Frontal cortex (tissue), 3 donors: ENCODE measurements at regions not wholly inside any gene's neighbourhood (a gene's known extent, or its start where the extent isn't known, plus 50 kb on each side); places are given as distances from the start of the nearest gene placed in this dataset.

ENCODE experiments used
- DNase-seq, 2 donors: peaks; one replicate each; pipeline ENCODE4 v3.0.0; 2012; ENCODE audit warnings: low spot score in 2 of 2
- FAIRE-seq: peaks from 2 replicates; lab custom pipeline; 2012; peaks lifted over from hg19 to GRCh38; lab: Jason Lieb, UNC
- donor health status: control.
- donor health status: control.
- donor health status: control.

GRCh38 chr9:126148994-126149393, 177.6 kb upstream of the MVB12B start:
- FAIRE-seq (no peak), DNase-seq (no peak)

DNA sequence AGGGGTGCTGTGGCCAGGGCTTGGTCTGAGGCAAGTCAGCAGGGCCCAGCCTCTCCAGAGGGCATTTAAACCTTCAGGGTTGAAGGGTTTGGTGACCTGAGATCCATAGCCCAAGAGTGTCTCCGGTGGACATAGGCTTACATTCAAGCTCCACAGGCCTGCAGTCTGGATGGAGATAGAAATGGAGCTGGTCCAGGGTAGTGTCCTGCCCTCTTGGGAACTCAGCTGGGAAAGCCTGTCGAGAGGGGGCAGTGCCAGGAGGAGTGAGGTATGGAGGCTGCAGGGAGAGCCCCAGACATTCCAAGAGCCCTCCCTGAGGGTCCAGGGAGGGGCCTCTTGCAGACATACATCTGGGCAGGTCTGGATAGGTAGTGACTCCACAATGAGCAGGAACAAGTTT, 177.0 kb upstream of the MVB12B start:
- FAIRE-seq (no peak), DNase-seq (no peak)

DNA sequence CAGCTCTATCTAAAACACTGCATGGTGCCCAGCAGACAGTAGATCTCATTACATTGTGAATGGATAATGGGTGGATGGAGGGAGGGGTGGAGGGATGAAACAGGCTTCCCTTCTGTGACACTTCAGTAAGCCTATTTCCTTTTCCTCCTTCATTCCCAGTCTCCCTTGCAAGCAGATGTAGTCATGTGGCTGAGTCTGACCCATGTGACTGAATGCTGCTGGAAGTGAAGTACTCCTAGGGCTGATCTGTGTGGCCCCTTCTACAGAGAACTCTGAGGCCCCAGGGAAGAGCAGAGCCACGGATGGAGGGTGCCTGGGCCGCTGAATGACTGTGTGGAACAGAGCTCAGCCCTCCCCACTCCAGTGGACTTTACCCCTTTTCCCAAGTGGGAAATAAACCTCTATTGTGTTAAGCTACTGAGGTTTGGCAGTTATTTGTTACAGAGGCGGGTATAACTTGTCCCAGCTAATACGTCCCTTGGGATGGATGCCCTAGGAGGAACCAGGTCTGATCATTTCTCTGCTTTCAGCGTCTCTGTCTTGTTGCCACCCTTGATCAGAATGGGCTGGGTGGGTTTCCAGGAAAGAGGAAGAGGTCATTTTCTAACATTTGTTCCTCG, 176.1 kb upstream of the MVB12B start:
- DNase-seq: no peak
- FAIRE-seq: no peak

DNA sequence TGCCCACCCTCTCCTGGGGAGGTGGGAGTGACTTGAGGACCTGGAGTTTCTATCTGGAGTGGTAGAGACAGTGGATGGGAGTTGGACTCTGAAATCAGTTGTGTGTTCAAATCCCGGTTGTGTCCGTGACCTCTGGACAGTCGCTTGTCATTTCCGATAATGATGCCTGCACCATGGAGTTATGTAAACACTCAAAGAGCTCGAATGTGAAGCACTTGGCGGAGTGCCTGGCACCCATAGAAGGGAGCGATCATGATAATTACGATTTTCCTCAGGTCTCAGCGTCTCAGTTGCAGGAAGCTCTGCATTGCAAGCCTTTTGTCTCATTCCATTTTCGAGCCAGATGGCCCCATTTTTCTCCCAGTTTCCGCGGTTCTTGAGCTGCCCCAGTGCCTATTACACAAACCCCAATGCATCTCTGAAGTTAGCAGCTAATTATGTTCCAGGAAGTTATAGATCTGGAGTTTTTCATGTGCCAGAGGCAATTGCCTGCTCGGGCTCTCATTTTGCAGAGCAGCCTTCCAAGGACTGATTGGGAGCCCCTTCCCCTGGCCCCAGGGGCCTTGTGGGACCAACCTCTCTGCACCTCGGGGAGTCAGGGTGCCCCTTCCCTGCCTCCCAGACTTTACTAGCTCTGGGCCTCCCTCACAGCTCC, 175.5 kb upstream of the MVB12B start:
- FAIRE-seq: no peak
- DNase-seq: no peak

- no peak for FAIRE-seq
- no peak for DNase-seq
Measured at GRCh38 chr9:126151686-126152134, 174.9 kb upstream of the MVB12B start.

DNA sequence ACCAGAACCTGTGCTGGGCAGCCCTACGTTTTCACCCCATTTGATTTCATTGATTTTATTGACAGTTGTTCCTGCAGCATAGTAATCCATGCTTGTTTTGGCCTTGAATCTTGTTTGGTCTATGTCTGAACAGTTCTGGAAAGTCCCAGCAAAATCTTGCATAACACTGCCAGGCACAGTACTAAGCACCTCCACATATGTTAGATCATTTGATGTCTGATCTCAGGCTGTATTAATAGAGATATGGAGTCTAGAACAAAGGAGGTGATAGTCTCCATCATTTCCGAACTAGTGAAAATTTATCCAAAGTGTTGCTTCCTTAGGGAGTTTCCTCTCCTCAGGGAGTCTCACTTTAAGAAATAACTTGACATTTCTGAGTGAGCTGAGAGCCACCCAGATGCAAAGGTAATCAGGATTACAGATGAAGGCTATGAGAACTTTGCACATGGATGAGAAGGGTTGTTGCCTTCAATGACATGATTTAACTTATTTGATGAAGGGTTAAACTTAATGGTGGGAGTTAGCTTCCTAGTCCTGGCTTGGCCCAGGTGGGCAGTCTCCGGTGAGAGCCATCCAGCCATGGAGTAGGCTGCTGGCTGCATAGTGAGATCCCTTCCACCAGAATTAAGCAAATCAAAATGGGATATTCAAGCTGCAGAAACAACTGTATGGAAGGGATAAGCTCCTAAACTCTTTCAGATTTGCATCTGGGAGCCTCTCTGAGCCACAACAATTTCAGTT, 173.8 kb upstream of the MVB12B start:
- no peak for FAIRE-seq
- no peak for DNase-seq

DNA sequence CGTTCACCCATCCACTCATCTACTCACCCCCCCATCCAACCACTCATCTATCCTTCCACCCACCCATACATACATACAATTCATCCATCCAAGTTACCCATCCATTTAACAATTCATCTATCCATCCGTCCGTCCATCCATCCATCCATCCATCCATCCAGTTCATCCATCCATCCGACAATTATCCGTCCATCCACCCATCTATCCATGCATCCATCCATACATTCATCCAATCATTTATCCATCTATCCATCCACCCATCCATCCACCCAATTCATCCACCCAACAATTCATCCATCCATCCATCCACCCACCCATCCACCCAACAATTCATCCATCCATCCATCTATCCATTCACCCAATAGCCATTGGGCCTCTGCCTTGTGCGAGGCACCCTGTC, 173.2 kb upstream of the MVB12B start:
- FAIRE-seq (no peak), DNase-seq (no peak)

DNA sequence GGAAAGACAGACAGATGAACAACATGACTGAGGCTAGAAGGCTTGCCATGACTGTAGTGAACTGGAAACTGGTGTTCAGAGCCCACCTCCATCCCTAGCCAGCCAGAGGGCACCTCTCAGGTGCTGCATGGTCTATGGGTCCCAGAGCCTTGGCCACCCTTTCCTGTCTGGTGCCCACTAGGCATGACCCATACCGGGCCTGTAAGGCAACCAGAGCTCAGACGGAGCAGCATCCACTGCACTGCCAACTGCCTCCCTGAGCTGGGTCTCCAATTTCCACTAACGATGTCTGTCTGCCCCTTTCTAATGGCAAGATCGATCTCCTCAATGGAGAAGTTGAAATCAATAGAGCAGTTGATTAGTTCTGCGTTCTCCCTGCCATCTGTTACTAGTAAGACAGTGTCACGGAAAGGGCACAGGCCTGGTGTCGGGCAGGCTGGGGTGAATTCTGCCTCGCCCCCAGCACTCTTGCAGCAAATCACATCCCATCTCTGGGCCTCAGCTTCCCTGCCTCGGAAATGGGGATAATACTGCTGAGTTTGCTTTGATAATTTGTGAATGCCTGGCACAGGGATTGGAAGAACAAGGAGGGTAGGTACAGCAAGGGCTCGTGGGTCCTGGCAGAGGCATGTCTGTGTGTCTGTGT, 172.3 kb upstream of the MVB12B start:
- DNase-seq (no peak), FAIRE-seq (no peak)

DNA sequence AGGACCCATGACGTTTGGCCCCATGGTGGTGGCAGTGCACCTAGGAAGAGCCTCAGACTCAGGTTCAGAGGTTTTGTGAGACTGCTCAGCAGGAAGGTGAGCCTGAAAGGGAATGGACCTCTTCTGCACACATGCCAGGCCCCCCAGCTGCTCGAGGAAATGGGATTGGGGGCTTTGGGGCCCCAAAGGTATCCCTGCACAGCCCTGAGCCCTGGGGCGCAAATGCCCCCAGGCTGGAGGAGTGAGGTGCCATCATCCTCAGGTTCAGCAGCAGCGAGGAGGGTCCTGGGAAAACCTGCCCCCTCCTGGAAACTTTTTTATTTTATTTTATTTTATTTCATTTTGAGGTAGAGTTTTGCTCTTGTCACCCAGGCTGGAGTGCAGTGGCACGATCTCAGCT, 171.8 kb upstream of the MVB12B start:
- DNase-seq (no peak), FAIRE-seq (no peak)

- FAIRE-seq (no peak), DNase-seq (no peak)
Measured at GRCh38 chr9:126155756-126156664, 170.6 kb upstream of the MVB12B start.

- DNase-seq: no peak
- no peak for FAIRE-seq
Measured at GRCh38 chr9:126156898-126157297, 169.7 kb upstream of the MVB12B start.

- DNase-seq: no peak
- no peak for FAIRE-seq
Measured at GRCh38 chr9:126157423-126157822, 169.2 kb upstream of the MVB12B start.

GRCh38 chr9:126157826-126158587, 168.6 kb upstream of the MVB12B start:
- DNase-seq (no peak), FAIRE-seq (no peak)

DNA sequence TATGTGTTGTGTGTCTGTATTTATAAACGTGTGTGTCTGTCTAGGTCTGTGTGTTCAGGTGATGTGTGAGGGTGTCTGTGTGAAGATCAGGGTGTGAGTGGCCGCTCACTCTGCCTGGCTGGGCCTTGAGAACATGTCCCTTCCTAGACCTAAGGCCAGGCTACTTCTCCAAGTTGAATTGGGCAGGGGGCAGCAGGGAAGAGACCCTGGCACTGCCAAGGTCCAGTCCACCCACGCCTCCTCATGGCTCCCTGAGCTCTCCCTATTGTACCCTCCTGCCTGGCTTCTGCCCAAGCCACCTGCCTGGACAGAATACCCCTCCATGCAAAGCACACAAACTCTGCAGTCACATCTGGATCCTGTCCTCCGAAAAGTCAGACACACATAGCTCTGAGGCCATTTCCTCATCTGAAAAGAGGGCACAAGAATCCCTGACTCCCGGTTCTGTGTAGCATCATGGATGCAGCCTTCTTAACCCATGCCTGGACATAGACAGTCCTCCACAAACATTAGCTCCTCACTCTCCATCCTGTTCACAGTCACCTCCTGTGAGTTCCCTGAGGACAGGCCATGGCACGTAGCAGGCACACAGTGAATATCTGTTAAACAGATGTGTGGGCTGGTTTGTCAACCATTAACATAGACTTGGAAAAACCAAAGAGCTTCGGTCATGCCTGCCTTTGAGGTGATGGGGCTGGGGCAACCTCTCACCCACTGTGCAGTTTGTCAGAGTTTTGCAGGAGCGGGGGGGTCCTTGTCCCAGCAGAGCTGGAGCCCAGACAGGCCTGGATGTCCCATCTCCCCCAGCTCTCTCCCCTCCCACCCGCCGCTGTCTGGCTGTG, 167.8 kb upstream of the MVB12B start:
- no peak for FAIRE-seq
- DNase-seq: no peak

DNA sequence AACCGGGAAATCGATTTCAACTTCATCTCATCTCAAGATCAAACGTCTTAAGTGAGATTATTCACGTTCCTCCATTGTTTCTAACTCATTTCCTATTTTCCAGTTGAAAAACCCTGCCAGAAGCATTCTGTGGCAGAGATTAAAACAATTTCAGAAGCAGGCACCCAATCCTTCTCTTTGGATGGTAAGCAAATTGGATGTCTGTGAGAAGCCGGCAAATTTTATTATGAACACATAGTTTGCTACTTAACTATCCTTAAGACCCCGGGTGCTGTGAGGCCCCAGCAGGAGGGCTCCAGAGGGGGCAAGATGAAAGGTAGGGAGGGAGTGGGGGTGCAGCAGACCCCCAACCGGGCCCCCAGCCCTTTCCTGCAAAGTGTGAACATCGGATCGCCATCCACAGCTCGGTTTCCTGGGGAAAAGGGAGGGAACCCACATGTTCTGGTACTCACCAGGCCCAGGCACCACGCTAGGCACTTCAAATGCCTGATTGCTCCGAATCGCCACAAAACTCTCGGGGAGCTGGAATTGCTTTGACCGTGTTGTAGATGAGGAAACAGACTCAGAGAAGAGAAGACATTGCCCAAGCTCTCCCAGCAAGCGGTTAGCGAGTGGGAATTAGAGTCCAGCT, 167.1 kb upstream of the MVB12B start:
- FAIRE-seq: no peak
- DNase-seq: no peak

GRCh38 chr9:126160067-126160853, 166.4 kb upstream of the MVB12B start:
- FAIRE-seq: no peak

GRCh38 chr9:126160854-126161329, 165.7 kb upstream of the MVB12B start:
- no peak for DNase-seq
- no peak for FAIRE-seq

More at GRCh38 chr9:126160067-126160853, 166.4 kb upstream of the MVB12B start:
- no peak for DNase-seq
